ENCODE measurements at regions not wholly inside any gene's neighbourhood (a gene's known extent, or its start where the extent isn't known, plus 50 kb on each side); places are given as distances from the start of the nearest gene placed in this dataset.

DNA sequence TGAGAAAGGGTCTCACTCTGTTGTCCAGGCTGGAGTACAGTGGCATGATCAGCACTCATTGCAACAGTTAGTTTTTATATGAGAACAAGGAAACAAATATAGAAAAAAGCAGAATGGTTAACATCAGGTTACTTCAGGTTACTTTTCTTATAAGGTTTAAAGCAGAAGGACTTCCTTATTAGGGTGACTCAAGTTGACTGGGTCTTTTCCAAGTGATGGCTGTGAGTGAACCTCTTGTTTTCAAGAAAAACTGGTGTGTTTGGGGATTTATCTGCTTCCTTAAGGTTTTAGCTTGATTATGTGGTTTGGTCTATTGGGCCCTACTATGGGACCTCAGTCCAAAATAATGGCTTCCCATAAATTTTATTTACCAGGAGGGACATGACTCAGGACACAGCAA is 99.2 kb downstream of the ARRDC3 start:
- no peak for DNase-seq (ENCODE audit: low read depth)

DNA sequence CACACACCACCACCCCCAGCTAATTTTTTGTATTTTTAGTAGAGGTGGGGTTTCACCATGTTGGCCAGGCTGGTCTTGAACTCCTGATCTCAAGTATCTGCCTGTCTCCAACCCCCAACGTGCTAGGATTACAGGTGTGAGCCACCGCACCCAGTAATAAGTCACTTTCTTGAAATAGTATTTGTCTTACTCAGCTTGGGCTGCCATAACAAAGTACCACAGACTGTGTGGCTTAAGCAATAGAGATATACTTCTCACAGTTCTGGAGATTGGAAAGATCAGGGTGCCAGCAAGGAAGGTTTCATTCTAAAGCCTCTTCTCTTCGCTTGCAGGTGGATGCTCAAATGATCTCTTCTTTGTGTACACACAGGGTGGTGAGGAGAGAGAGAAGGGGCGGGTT is 99.8 kb downstream of the ARRDC3 start:
- no peak for DNase-seq (ENCODE audit: low read depth)

DNA sequence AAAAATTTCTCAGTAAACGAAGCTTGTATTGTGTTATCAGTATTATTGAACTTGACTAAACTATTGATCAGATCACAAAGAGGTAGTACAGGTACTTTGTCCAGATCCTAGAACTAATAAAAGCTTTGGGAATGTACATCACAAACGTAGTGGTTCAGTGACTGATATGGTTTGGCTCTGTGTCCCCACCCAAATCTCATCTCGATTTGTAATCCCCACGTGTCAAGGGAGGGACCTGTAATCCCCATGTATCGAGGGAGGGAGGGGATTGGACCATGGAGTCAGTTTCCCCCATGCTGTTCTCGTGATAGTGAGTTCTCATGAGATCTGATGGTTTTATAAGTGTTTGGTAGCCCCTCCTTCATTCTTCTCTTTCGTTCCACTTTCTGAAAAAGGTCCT is 100.9 kb downstream of the ARRDC3 start:
- DNase-seq (ENCODE audit: low read depth): no peak

DNA sequence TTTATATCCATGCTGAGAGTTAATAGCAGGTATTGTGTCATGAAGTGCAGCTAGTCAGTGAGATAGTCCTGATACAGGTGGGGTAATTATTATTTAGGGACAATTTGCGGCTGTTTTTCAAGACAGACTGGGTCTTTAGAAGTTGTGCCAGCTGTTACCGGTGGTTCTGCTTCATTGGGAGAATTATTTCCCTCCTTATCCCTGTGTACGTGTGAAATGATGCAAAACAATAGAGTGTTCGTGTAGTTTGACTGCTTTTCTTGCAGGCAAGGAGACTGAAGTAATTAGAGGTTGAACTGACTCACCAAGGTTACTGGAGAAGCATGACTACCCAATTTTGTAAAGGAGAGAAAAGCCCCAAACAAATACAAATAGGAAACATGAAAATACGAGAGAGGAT is 101.7 kb downstream of the ARRDC3 start:
- DNase-seq (ENCODE audit: low read depth): peak; percentile 71

DNA sequence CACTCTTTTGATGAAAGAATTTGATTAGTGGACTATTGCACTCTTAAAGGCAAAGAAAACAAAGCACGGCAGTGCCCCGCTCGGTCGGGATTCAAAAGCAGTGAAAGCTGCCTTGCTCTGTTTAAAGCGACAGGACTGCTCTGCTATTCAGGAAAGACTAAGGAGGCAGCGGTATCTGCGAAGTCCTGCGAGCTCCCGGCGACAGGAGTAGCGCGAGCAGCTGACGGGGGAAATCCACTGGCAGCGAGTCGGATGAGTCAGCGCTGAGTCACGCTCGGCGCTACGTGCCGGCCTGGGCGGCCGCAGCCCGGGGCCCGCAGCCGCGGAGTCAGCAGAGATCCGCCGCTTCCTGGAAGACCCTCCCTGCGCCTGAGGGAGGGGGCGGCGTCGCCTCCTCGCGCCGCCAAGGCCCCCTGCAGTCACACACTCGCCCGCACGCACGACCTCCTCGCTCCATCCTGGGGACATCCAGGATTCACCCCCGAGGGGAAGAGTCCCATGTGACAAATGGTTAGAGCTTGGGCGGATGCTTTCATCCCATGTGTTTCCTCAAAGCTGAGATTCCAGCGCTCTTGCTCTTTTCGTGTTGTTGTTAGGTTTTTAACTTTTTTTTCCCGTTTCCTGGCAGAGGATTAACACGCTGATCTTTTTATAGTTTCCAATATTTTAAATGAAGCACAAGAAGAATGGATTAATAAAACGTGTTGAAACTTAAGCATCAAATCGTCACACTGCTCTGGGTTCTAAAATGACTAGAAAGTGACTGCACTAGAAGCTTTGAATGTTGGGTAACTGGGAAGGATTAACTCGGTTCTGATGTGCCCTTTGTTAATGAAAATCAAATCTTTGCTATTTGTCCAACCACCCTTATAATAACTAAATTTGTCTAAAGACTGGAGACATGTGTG is 102.5 kb downstream of the ARRDC3 start:
- peak; percentile 90 for DNase-seq (ENCODE audit: low read depth)

DNA sequence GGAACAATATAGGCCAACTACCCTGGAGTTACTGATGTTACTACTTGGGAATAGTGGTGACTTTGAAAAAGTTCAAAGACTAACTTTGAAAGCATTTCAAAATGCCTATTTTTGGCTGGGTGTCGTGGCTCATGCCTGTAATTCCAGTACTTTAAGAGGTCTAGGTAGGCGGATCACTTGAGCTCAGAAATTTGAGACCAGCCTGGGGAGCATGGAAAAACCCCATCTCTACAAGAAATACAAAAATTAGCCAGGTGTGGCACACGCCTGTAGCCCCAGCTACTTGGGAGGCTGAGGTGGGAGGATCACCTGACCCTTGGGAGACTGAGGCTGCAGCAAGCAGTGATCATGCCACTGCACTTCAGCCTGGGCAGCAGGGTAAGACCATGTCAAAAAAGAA is 105.3 kb downstream of the ARRDC3 start:
- DNase-seq (ENCODE audit: low read depth): no peak

DNA sequence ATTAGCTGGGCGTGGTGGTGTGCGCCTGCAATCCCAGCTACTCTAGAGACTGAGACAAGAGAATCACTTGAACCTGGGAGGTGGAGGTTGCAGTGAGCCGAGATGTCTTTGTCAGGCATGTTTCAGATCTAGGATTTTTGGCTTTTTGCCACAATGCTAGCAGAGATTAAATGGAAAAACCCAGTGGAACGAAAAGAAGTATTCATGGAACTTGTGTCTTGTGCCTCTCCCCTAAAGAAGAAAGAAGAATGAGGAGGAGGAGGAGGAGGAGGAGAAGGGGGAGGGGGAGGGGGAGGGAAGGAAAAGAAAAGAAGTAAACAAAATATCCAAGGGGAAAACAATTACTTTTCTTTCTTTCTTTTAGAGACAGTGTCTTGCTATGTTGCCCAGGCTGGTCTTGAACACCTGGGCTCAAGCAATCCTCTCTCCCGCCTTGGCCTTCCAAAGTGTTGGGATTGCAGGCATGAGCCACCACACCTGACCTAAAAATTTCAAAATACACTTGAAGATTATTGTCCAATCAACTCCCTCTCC is 106.0 kb downstream of the ARRDC3 start:
- no peak for DNase-seq (ENCODE audit: low read depth)

DNA sequence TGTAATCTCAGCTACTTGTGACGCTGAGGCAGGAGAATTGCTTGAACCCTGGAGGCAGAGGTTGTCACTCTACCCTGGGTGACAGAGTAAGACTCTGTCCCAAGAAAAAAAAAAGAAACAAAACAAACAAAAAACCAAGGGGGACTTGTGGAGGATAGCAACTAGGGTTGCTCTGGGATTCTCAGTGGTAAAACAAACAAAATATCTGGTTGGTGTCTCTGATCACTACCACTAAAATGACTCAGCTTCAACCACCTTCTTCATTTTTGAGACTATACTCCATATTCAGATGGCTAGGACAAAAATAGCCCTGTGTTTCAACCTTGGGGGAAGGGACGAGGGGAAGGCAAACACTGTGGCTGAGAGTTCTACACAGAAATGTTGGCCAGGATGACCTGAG is 110.3 kb downstream of the ARRDC3 start:
- no peak for DNase-seq (ENCODE audit: low read depth)

DNA sequence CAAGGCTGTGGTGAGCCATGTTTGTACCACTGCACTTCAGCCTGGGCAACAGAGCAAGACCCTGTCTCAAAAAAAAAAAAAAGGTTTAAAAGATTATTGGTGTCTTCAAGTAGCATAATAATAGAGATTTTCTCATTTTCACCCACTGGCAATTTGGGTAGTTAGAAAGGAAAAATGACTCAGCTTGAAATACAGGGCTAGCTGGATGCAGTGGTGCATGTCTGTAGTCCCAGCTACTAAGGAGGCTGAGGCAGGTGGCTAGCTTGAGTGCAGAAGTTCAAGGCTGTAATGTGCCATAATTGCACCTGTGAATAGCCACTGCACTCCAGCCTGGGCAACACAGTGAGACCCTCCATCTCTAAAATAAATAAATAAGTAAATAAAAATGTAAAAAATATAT is 111.1 kb downstream of the ARRDC3 start:
- DNase-seq (ENCODE audit: low read depth): no peak

DNA sequence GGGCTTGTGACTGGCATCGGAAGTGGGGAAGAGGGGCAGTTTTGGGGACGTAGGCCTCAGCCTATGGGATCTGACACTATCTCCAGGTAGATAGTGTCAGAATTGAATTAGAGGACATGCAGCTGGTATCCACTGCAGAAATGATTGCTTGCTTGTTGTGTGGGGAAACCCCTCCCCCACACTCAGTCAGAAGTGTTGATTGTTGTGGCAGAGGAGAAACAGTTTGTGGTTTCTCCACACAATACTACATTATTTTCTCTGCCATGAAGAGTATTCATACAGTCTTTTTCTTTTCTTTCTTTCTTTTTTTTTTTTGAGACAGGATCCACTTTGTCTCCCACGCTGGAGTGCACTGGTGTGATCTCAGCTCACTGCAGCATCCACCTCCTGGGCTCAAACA is 113.9 kb downstream of the ARRDC3 start:
- no peak for DNase-seq (ENCODE audit: low read depth)

DNA sequence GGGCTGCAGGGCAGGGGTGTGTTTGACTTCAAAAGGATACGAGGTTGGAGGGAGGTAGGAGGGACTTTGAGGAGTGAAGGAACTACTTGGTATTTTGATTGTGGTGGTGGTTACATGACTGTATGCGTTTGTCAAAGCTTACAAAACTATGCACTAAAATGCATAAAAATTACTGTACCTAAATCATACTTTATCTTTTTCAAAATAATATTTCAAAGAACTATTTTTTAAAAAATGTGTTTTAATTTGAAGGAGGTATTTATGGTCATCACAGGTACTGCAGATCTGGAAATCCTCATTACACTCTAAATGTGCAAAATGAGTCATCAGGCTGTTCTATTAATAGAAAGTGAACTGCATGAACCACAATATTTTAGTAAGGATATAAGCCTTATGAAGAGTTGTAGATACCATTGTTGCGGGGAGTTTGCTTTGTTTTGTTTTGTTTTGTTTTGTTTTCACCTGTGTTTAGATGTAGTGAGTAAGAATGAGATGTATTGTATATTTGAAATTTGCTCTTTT is 116.9 kb downstream of the ARRDC3 start:
- DNase-seq (ENCODE audit: low read depth): no peak

DNA sequence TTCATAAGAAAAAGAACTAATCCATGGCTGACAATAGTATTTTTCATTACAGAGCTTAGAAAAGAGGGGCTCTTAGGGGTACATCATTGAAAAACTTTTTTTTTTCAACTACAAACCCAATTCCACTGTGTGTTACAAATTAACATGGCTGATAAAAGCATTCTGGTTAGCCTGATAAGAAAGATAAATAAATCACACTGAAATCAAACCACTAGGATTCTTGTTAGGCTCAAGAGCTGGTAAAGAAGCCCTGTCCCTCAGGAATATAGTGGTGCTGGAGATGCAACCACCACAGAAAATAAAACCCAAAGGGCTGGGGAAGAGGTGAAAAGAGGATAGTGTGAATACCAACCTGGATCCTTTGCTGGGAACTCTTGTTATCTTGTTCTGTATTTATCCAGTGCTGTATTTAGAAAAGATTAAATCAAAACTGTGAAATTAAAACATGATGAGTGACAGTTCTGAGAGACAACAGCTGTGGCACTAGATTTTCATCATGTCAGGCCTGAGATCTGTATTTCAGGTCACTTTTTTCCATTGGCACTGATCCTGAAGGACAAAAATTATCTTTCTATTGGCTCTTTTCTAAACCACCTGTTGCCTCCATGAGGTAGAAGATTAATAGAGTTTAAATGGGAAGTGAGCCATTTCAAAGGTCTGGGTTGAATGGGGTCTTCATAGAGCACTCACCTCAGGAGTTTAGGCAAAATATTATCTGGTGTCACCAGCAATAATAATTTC is 118.6 kb downstream of the ARRDC3 start:
- no peak for DNase-seq (ENCODE audit: low read depth)

DNA sequence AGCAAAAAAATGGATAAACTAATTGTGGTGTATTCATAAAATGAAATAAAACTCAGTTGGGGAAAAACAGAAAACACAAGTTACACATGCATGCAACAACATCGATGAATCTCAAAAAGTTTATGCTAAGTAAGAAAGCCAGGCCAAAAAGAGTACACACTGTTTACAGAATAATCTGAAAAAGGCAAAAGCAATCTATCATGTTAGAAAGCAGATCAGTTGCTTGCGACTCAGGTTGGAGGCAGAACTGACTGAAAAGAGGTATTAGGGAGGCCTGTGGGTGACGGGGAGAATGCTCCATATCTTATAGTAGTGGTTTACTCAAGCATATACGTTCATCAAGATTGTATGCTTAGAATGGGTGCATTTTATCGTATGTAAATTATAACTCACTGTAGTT is 119.2 kb downstream of the ARRDC3 start:
- DNase-seq (ENCODE audit: low read depth): no peak

DNA sequence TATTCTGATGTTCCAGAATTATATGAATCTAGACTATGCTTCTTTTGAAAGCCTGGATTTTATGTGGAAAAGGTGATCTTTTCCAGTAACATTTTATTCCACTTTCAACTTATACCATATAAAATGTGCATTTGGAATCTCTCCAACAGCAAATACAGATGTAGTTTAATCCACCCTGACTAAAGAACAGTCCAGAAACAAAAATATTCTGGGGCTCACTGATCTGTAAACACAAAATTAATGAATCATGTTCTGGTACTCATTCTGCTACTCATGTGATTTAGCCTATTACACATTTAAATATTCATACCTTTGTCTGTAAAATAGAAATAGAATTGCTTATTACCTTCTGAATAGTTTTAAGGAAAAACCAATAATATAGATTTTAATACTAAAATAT is 125.8 kb downstream of the ARRDC3 start:
- no peak for DNase-seq (ENCODE audit: low read depth)

DNA sequence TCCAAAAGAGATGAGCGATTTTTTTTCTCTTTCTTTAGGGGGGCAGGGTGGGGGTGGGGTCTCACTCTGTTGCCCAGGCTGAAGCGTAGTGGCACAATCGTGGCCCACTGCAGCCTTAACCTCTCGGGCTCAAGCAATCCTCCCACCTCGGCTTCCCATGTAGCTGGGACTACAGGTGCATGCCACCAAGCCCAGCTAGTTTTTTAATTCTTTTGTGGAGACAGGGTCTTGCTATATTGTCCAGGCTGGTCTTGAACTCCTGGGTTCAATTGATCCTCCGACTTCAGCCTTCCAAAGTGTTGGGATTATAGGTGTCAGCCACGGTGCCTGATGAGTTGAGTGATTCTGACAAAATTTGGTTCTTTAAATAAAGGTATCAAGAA is 127.0 kb downstream of the ARRDC3 start:
- no peak for DNase-seq (ENCODE audit: low read depth)

DNA sequence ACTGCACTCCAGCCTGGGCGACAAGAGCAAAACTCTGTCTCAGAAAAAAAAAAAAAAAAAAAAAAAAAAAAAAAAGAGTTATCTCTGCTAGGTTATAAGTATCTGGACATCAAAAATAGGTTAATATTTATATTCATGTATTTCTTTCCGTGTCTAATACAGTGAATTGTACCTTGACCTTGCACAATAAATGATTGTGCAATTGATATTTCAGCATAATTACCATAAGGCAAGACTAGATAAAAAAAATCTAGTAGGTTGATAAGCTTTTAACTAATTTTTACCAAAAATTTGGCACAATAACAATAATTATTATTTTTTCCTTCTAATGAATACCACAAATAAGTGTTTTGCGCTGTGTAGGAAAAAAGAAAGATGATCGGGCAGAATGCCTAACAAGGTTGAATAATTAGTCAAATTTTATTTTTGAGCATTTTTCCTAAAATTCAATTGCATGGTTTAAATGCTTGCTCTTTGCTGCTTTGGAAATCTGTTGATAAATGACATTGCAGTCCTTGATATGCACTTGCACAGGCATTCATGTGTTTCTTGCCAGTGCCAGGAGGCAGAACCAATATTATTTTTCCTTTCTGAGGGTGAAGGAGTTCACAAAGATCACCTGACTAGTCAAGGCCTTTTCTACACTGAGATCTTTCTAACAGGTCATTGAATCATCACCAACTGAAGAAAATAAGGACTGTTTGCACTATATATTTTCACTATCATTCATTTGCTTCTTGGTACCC is 127.5 kb downstream of the ARRDC3 start:
- no peak for DNase-seq (ENCODE audit: low read depth)

DNA sequence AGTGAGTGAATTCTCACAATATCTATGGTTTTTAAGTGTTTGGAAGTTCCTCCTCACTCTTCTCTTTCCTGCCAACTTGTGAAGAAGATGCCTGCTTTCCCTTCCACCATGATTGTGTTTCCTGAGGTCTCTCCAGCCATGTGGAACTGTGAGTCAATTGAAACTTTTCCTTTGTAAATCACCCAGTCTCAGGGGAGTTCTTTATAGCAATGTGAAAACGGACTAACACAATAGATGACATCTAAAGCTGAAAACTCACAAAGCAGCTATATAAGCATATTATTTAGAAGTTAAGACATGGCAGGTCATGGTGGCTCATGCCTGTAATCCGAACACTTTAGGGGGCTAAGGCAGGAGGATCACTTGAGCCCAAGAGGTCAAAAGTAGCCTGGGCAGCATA is 130.2 kb downstream of the ARRDC3 start:
- no peak for DNase-seq (ENCODE audit: low read depth)

DNA sequence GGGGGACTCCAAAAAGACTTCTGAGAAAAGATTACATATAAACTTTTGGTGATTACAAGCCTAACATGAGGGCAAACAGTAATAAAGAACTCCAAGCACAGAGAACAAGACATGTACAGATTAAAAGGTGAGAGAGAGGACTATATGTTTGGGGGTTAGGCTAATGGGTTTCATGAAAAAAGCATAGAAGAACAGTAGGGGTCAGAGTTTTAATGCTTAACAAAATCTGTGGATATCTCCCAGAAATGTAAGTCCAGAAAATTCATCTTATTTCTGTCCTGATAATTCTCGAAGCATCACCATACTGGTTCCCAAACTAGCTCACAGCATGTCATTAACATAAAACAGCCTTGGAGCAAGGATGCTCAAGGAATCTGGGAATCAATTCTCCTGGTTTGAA is 137.2 kb downstream of the ARRDC3 start:
- DNase-seq (ENCODE audit: low read depth): no peak

DNA sequence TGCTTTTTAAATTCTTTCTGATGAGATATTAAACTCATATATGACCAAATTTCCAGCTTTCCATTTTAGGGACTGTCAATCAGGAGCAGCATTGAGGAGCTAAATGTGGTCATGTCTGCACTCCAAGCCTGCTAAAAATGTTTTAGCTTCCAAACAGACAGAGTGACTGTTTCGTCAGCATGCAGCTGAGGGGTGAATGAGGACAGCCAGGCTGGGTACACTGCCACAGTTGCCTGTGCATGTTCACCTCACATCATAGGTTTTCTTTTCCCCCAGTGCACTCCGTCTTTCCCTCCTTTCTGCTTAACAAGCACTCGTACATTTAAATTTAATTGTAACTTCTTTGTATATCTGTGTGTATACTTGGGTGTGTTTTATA is 138.1 kb downstream of the ARRDC3 start:
- DNase-seq (ENCODE audit: low read depth): no peak

DNA sequence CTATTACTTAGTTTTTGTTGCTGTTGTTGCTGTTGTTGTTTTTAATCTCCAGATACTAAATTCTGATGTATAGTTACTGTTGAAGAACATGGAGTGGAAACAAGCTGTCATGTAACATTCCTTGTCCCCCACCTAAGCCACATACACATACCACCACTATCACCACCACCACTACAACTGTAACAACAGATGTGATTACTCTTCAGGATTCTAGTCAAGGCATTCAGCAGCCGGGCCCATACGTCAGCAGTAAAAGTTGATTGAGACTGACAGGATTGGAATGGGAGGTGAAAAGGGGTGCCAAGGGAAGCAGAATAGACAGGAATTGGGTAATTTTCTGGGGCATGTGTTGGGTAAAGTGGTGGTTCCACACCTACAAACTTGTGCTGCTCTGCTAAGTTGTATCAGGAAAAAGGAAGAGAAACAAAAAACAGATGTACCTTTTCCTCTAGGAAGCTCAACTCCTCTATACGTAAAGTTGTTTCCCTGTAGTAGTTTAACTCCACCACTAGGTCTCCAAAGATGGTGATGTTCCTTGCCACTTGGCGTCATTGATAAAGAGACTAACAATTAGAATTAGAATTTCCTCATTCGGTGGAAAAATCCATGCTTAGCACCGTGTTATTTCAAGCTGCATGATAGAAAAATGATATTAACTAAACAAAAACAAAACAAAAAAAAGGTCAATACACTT is 138.6 kb downstream of the ARRDC3 start:
- DNase-seq (ENCODE audit: low read depth): no peak

DNA sequence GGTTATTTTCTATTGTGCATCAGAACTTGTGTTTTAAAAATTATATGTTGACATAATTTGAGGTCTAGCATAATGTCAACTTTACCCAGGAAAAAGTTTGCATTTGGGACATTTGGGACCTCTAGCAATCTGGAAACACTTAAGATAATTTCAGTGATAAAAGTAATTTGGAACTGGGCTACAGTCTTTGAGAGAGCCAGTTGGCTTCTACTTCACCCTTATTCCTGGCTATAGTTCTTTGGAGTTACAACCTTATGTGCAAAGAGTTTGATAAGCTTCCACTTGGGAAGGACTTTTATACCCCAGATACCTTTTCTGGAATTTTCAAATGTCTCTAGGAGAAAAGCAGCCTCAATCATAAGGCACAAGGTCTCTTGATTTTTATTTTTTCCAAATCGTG is 139.3 kb downstream of the ARRDC3 start:
- no peak for DNase-seq (ENCODE audit: low read depth)

DNA sequence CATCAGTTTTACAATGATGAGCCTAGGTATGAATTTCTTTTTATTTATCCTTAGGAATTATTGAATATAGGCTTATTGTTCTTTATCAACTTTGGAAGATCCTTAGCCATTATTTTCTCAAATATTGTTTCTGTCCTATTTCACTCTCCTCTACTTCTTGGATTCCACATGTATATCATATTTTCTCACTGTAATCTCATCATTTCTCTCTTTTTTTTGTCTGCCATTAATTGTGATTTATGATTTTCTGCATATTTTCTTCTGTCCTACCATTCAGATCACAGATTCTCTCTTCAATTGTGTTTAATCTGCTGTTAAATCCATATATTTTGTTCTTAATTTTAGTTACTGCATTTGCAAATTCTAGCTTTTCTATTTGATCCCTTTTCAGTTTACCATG is 139.8 kb downstream of the ARRDC3 start:
- no peak for DNase-seq (ENCODE audit: low read depth)

Measured in HS-5 (cell line).